ENCODE measurements at regions not wholly inside any gene's neighbourhood (a gene's known extent, or its start where the extent isn't known, plus 50 kb on each side); places are given as distances from the start of the nearest gene placed in this dataset.

DNA sequence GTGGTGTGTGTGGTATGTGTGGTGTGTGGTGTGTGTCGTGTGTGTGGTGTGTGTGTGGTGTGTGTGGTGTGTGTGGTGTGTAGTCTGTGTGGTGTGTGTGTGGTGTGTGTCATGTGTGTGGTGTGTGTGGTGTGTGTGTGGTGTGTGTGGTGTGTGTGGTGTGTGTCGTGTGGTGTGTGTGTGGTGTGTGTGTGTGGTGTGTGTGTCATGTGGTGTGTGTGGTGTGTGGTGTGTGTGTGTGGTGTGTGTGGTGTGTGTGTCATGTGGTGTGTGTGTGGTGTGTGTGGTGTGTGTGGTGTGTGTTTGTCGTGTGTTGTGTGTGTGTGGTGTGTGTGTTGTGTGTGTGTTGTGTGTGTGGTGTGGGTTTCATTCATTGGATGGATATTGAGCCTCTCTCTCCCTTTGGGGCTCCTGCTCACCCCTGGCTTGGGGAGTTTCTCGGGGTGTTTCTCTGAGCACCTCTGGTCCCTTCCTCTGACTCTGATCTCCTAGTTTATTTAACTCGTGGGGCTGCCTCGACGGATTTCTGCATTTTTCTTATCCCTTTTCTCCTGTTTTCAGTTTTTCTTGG is 145.8 kb downstream of the DNAJB6 start:
- no peak for DNase-seq

GRCh38 chr7:157483515-157483914 is 146.7 kb downstream of the DNAJB6 start:
- DNase-seq: no peak

GRCh38 chr7:157483971-157484410 is 147.2 kb downstream of the DNAJB6 start:
- no peak for DNase-seq

DNA sequence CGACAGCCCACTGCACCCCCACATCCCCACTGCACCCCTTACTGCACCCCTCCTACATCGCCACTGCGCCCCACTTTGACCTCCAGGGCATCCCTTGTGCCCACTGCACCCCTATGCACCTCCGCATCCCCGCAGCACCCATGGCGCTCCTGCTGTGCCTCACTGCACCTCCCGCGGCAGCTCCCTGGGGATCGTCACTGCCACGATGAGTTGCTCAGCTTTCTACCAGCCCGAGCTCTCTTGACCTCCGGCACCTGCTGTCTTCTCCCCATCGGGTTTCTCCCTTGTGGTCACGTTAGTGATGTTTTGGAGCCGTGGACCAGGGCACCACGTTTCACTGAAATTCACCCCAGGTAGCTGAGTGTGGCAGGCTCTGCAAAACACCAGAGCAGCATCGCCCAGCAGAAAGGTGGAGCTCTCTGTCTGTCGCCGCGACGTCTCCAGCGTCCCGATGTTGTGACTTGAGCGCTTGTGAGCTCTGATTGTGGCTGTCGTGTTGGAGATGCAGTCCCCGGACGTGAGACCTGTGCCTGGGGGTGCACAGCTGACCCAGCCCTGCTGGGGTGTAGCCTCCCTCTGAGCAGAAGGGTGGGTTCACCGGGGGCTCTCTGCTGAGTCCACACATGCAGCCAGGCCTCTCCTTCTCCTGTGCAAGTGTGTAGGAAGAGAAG is 147.7 kb downstream of the DNAJB6 start:
- DNase-seq: no peak

GRCh38 chr7:157485361-157485831 is 148.6 kb downstream of the DNAJB6 start:
- no peak for DNase-seq

- DNase-seq: no peak
Measured at GRCh38 chr7:157486007-157486755, 149.4 kb downstream of the DNAJB6 start.

DNA sequence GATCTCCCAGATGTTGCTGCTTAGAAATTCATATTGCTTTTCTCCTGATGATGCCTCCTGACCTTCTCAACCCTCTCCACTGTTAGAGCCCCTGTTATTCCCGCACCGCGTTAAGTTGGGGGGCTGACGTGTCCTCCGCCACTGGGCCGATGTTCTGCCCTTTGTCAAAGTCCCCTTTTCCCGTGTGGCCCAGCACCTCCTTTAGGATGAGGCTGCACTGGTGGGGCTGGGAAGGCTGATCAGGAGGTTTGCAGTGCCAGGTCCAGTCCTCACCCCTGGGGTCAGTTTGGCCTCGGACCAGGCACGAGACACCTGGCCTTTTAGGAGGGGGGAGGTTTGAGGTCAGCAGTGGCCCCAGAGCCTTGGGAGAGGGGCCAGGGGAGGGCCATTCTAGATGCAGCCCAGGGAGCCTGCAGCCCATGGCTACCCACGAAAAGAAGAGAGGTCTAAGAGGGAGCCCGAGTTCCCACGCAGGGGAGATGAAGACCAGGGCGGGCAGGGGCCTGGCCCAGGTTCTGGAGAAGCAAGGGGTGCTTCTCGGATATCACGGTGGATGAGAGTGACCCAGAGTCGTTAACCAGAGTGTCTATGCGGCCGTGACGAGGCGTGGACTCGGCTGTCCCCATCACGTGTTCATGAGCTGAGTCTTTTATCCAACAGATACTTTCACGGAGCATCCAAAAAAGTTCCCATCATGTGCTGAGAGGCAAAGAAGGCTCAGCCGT is 150.4 kb downstream of the DNAJB6 start:
- no peak for DNase-seq

- no peak for DNase-seq
Measured at GRCh38 chr7:157488281-157488680, 151.5 kb downstream of the DNAJB6 start.

DNA sequence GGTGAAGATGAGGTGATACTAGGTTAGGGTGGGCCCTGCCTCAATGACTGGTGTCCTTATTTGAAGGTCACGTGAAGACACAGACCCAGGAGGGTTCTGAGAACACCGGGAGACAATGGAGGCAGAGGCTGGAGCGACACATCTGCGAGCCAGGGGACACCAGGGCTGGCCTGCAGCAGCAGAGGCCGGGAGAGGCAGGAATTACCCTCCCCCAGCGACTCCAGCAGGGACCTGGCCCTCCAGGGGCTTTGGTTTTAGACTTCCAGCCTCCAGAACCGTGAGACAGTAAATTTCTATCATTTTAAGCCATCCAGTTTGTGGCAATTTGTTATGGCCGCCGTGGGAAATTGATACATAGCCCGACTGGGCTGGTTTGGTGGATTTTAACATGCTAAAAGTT is 152.2 kb downstream of the DNAJB6 start:
- DNase-seq: no peak
